ENCODE measurements at regions not wholly inside any gene's neighbourhood (a gene's known extent, or its start where the extent isn't known, plus 50 kb on each side); places are given as distances from the start of the nearest gene placed in this dataset.

DNA sequence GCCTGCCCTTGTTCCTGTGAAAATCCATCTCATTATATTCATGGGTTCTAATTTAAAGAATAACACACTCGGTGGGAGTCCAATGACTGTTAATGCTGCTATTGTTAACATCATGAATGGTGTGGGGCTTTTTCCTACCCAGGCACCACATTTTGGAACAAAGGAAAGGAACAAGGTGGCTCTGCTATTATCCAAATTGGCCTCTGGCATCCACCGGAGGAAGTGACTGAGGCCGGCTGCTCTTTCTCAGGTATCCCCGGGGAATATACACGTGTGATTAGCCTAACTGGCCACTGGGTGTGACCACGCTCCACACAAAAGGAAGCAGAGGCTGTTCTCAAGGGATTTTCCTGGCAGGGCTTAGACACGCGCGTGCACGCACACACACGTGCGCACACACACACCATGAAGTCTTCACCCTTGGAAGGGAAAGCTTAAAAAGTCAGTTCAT, 601.2 kb upstream of the ARID1B start:
- TF ChIP-seq, protein P1, sequence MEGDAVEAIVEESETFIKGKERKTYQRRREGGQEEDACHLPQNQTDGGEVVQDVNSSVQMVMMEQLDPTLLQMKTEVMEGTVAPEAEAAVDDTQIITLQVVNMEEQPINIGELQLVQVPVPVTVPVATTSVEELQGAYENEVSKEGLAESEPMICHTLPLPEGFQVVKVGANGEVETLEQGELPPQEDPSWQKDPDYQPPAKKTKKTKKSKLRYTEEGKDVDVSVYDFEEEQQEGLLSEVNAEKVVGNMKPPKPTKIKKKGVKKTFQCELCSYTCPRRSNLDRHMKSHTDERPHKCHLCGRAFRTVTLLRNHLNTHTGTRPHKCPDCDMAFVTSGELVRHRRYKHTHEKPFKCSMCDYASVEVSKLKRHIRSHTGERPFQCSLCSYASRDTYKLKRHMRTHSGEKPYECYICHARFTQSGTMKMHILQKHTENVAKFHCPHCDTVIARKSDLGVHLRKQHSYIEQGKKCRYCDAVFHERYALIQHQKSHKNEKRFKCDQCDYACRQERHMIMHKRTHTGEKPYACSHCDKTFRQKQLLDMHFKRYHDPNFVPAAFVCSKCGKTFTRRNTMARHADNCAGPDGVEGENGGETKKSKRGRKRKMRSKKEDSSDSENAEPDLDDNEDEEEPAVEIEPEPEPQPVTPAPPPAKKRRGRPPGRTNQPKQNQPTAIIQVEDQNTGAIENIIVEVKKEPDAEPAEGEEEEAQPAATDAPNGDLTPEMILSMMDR (IDR thresholded peaks at IDR 0.05): no peak
- TF ChIP-seq POLR2A (IDR thresholded peaks at IDR 0.05) (no peak), EP300 (IDR thresholded peaks at IDR 0.05) (no peak)

Data from sigmoid colon (tissue), 4 donors.